Neural crest cell (in vitro differentiated cells): ENCODE measurements at regions not wholly inside any gene's neighbourhood (a gene's known extent, or its start where the extent isn't known, plus 50 kb on each side); places are given as distances from the start of the nearest gene placed in this dataset.

Experiments
- DNase-seq: peaks from one replicate; pipeline ENCODE4 v3.0.0; 2021; ENCODE audit warnings: low read depth, mixed read lengths, low spot score
- H3K27ac Mint-ChIP-seq: one replicate; pipeline ENCODE4 v1.8.0; 2021; ENCODE audit warnings: mild to moderate bottlenecking, mixed read lengths; ENCODE audit not compliant: unreplicated experiment
- H3K27me3 Mint-ChIP-seq: 2 replicates; pipeline ENCODE4 v1.8.0; 2021; ENCODE audit warnings: low read depth, mild to moderate bottlenecking, mixed read lengths
- H3K36me3 Mint-ChIP-seq: 2 replicates; pipeline ENCODE4 v1.8.0; 2021; ENCODE audit warnings: low read depth, mild to moderate bottlenecking, mixed read lengths
- H3K4me1 Mint-ChIP-seq: 2 replicates; pipeline ENCODE4 v1.8.0; 2021; ENCODE audit warnings: mixed read lengths
- H3K4me3 Mint-ChIP-seq: one replicate; pipeline ENCODE4 v1.8.0; 2021; ENCODE audit warnings: mild to moderate bottlenecking, mixed read lengths
- H3K9me3 Mint-ChIP-seq: 2 replicates; pipeline ENCODE4 v1.8.0; 2021; ENCODE audit warnings: mixed read lengths
- CTCF ChIP-seq: fragments of 200-600 bp; sonication (generic); conservative IDR thresholded peaks from 2 replicates; pipeline ENCODE4 v1.5.0; 2021; ENCODE audit warnings: antibody characterized with exemption, mild to moderate bottlenecking

- no peak for DNase-seq
- Mint-ChIP-seq H3K4me1 (peaks cover 13% of the 10 kb centered on the region), H3K4me3 (no peak overlapping the region), H3K27me3 (no peaks in the 10 kb centered on the region), H3K9me3 (no peaks in the 10 kb centered on the region), H3K27ac (no peak overlapping the region), H3K36me3 (no peaks in the 10 kb centered on the region)
- no peak for TF ChIP-seq CTCF
Observed at GRCh38 chr12:58541300-58541690, 379.0 kb downstream of the LRIG3 start.

DNA sequence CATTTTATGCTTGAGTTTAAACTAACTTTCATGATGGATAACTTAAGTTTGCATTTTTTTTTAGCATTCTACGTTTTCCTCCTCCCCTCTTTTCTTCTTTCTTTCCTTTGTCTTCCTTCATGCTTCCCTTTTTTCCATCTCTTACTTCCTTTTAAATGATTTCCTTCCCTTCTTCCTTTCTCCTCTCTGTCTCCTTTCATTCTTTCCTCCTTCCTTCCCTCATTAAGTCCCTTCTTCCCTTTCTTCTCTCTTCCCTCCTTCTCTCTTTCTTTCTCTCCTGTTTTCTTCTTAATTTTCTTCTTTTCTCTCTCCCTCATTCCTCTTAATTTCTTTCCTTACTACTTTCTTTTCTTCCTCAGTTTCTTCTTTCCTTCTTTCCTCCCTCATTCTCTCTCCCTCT, 376.0 kb downstream of the LRIG3 start:
- Mint-ChIP-seq H3K9me3 (no peaks in the 10 kb centered on the region), H3K4me3 (no peak overlapping the region), H3K27ac (no peak overlapping the region), H3K27me3 (no peaks in the 10 kb centered on the region), H3K36me3 (no peaks in the 10 kb centered on the region), H3K4me1 (peaks cover 13% of the 10 kb centered on the region)
- no peak for TF ChIP-seq CTCF
- DNase-seq, result no peak

- no peak for TF ChIP-seq CTCF
- Mint-ChIP-seq H3K4me3 (no peak overlapping the region), H3K27me3 (no peaks in the 10 kb centered on the region), H3K4me1 (no peaks in the 10 kb centered on the region), H3K27ac (no peak overlapping the region), H3K36me3 (no peaks in the 10 kb centered on the region), H3K9me3 (no peaks in the 10 kb centered on the region)
- DNase-seq, result no peak
Observed at GRCh38 chr12:58547217-58547616, 373.1 kb downstream of the LRIG3 start.

DNA sequence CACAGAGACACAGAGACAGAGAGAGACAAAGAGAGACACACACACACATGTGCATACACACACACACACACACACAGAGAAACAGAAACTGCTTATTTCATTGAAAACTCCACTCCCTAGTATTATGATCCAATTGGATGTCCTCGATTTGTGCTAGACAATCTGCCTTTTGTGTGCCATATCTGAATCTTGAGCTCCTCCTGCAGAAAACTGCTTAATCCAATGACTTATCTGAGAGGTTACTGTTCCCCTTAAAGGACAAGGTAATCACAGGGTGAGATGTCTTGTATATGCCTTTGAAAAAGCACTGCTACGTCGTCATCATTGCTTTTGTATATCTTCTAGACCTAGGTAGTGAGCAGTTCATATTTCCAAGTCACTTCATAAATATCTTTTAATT, 371.5 kb downstream of the LRIG3 start:
- Mint-ChIP-seq H3K4me3 (no peak overlapping the region), H3K36me3 (no peaks in the 10 kb centered on the region), H3K4me1 (no peaks in the 10 kb centered on the region), H3K9me3 (peaks cover 6% of the 10 kb centered on the region), H3K27ac (no peak overlapping the region), H3K27me3 (no peaks in the 10 kb centered on the region)
- TF ChIP-seq CTCF, result no peak
- no peak for DNase-seq

DNA sequence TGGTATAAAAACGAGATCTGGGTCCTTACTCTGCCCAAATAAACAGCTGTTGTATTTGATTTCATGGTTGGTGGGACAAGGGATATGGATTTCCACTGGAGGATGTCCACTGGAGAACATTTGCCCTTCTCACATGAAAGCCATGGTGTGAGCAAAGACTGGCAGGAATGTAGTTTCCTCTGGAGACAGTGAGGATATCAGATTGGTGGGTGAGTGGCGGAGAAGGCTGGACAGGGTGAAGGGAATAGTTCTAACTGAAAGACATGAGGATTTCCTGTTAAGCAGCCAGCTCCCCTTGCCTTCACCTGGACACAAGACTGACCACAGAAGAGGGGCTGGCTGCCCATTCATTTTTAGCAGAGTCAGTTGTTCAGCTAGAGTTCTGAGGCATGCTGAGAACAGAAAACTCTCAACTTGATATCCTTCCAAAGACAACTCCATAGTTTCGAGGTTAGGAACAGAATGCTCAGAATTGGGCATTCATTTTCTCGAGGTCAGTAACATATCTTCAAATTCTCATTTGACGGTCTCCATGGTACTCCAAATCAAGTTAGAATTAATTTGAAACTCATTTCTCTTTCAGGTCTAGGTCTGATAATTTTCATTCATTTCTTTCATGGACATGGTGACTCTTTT, 365.7 kb downstream of the LRIG3 start:
- no peak for DNase-seq
- no peaks in the 10 kb centered on the region for H3K4me1 Mint-ChIP-seq
- no peak overlapping the region for H3K27ac Mint-ChIP-seq
- no peak for TF ChIP-seq CTCF
- no peaks in the 10 kb centered on the region for H3K27me3 Mint-ChIP-seq
- no peaks in the 10 kb centered on the region for H3K36me3 Mint-ChIP-seq
- H3K4me3 Mint-ChIP-seq, result no peak overlapping the region
- peaks cover 12% of the 10 kb centered on the region for H3K9me3 Mint-ChIP-seq
